ENCODE measurements at regions not wholly inside any gene's neighbourhood (a gene's known extent, or its start where the extent isn't known, plus 50 kb on each side); places are given as distances from the start of the nearest gene placed in this dataset.
"Not testable (repeated sequence)": the region's sequence is repeated elsewhere in the genome, so short reads cannot be mapped to it uniquely, and the experiment has no call there.

- TF ChIP-seq CTCF (IDR thresholded peaks at IDR 0.05; ENCODE audit: control insufficient read depth, insufficient read depth, low read depth, low read length, missing control alignments), result no peak
- no peak overlapping the region for H3K4me3 ChIP-seq (ENCODE audit: control insufficient read depth, low read depth, low read length)
- DNase-seq (ENCODE audit: low read depth), result no peak
Observed at GRCh38 chr4:79700356-79700755, 292.3 kb upstream of the GK2 start.

DNA sequence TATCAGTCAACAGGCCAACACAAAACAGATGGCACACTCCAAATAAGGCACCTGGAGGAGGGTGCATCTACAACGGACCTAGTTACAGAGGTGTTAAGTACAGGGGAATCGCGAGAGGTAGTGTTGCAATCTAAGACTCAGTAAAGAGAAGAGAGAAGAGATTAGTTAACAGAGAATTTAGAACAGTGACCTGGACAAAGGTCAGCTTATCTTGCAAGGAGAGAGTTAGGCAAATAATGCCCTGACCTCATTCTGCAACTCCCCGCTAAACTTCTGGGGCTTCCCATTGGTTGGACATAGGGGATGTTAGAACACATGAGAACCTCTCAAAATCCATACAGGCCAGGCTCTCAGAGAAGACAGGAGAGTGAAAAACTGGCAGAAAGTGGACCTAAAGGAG is 289.4 kb upstream of the GK2 start:
- DNase-seq (ENCODE audit: low read depth), result no peak
- no peak overlapping the region for H3K4me3 ChIP-seq (ENCODE audit: control insufficient read depth, low read depth, low read length)
- TF ChIP-seq CTCF (IDR thresholded peaks at IDR 0.05; ENCODE audit: control insufficient read depth, insufficient read depth, low read depth, low read length, missing control alignments), result no peak

- H3K4me3 ChIP-seq (ENCODE audit: control insufficient read depth, low read depth, low read length); DNase-seq (ENCODE audit: low read depth): not testable (repeated sequence)
Observed at GRCh38 chr4:79696534-79696933, 288.5 kb upstream of the GK2 start.

DNA sequence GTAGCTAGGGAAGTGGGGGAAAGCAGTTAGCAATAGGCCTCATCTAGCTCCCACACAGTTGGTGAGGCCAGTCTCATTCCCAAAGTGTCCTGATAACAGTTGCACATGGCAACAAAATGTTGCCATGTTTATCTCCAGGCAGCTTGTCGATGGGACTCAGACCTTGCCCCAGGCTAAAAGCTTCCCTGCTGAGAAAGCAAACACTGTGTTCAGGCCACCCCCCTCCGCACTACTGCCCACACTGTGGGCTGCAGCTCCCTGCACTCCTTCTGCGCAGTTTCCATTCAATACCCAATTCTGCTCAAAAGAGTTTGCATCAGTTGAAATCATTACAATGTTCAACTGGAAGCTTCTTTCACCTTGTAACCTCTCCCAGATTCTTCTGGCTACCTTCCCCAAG is 287.8 kb upstream of the GK2 start:
- TF ChIP-seq CTCF (IDR thresholded peaks at IDR 0.05; ENCODE audit: control insufficient read depth, insufficient read depth, low read depth, low read length, missing control alignments), result no peak
- H3K4me3 ChIP-seq (ENCODE audit: control insufficient read depth, low read depth, low read length), result no peak overlapping the region
- no peak for DNase-seq (ENCODE audit: low read depth)

GRCh38 chr4:79689740-79690139 is 281.7 kb upstream of the GK2 start:
- no peak for TF ChIP-seq CTCF (IDR thresholded peaks at IDR 0.05; ENCODE audit: control insufficient read depth, insufficient read depth, low read depth, low read length, missing control alignments)
- no peak overlapping the region for H3K4me3 ChIP-seq (ENCODE audit: control insufficient read depth, low read depth, low read length)
- no peak for DNase-seq (ENCODE audit: low read depth)

DNA sequence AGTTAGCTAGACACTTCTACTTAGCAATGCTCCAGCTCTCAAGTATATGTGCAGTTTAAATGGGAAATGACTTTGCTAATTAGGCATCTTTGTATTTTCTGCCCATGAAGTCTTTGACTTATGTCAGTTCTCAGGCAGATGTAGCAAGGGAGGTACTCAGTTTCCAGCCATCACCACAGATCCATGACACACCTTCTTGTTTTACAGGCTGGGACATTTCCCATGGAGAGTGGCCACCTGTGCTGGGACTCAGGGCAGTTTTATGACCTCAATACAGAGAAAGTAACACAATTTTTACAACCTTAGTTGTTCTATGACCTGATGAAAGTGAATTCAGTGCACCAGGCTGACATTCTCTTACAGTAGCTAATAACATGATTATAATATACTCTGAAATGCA is 280.7 kb upstream of the GK2 start:
- no peak for TF ChIP-seq CTCF (IDR thresholded peaks at IDR 0.05; ENCODE audit: control insufficient read depth, insufficient read depth, low read depth, low read length, missing control alignments)
- no peak overlapping the region for H3K4me3 ChIP-seq (ENCODE audit: control insufficient read depth, low read depth, low read length)
- DNase-seq (ENCODE audit: low read depth), result no peak

DNA sequence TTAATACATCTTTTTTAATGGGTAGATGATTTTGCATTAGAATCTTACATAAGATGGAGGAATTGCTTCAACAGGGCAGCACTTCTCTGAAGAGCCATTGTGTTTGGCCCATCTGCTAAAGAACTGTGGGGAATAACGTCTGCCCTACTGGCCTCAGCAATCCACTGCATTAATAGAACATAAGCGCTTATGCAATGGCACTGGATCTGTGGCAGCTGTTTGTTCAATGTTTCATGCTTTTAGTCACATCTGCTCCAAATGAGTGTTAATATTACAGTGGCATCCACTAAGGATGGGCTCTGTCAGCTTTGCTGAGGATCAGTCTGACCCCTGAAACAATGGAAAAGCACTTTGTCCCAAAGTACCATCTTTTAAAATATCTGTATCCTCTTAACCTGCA is 279.0 kb upstream of the GK2 start:
- DNase-seq (ENCODE audit: low read depth), result no peak
- no peak for TF ChIP-seq CTCF (IDR thresholded peaks at IDR 0.05; ENCODE audit: control insufficient read depth, insufficient read depth, low read depth, low read length, missing control alignments)

More for the DNA sequence above, 279.0 kb upstream of the GK2 start:
- H3K4me3 ChIP-seq (ENCODE audit: control insufficient read depth, low read depth, low read length), result no peak overlapping the region
